8988T (cell line): ENCODE measurements at regions not wholly inside any gene's neighbourhood (a gene's known extent, or its start where the extent isn't known, plus 50 kb on each side); places are given as distances from the start of the nearest gene placed in this dataset.

Experiments
- DNase-seq: peaks from one replicate; pipeline ENCODE4 v3.0.0; 2011

DNA sequence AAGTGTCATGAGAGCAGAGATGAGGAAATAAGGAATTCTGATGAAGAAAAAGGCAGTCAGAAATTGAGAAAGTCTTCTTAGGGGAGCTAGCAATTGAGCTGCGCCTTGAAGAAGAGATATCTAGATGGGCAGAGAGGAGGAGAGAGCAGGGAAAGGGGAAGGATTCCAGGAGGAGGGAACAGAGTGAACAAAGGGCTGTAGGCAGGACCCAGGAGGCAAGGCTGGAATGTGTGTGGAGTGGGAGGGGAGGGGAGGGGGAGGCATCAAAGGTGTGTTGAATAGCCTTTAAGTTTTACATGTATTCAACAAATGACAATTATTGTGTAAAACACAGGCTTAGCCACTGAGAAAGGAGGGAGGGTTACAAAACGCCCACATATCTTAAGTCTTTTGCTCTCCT, 164.5 kb downstream of the TDRD15 start:
- no peak for DNase-seq

DNA sequence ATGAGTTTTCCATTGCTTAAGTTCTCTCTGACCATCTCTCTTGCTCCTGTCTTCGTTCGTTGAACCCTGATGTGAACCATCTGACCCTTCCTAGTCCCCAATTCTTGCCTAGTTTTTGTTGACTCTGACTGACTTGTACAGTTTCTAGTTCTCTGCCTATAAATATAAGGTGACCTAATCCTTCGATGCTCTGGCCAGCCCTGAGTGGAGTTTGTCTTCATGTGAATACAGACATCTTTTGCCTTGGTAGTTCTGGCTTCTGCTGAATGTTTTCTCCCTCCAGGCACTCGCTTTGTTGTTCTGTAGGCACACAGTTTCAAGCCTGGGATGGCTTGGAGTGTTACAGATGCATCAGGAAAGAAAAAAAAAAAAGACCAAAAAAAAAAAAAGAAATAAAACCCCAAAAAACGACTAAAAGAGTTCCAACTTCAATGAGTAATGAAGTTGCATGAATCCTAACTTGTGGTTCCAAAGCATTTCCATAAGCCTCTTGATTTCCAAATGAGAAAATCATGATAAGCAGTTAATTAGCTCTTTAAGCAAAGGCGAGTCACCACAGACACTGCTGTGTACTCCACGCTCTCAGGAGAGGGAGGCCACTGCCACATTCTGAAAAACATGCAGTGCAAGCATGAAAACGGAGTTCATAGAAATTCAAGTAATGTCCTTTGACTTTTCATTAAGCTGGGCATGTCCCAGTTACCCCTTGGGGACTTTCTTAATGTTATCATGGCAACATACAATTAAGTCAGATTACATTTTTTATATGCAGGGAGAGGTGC, 165.2 kb downstream of the TDRD15 start:
- no peak for DNase-seq

DNA sequence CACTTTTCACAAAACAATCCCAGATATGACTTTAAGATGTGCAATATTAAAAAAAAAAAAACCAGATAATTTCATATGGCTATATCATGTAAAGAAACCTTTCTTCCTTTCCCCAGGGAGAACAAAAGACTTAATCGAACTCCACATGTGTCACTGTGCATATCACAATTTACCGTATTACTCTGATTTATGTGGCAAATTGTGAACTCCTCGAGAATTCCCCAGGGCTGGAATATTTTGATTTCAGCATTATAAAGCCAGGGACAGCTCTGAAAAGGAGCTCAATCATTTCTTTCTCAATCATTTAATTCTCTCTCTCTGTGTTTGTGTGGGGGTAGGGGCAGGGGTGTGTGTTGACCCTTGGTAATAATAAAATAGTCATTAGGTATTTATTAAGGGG, 165.8 kb downstream of the TDRD15 start:
- DNase-seq: no peak

DNA sequence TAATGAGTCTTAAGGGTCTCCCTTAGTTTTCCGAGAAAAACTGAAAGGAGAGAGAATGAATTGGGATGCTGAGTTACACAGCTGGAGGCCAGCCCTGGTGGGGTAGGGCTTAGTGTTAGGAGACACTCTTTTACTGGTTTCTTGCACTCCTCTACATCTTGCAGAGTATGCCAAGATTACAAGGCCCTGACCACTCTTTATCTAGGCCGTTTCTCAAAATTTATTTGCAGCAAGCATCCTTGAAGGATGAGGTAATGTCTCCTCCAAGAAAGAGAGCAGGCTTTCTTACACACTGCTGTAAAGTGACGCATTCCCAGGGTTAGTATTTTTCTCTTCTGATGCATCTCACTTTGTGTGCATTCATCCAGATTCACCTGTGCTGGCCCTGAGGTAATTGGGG, 166.2 kb downstream of the TDRD15 start:
- DNase-seq: no peak

DNA sequence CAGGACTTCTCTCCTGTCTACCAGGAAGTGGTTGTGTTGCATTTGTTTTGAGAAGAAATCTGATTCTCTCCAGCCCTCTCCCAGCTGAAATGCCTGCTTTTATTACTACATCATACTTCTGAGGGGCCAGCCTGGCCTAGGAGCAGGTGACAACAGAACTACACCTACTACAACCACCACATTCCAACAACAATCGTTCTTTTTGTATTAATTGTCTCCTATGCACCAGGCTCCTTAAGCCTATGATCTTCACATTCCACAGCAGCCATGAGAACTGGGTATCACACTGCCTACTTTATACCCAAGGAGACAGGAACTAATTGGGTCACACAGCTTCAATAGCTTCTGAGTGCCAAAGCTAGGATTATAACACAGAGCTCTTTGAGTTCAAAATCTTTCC, 167.7 kb downstream of the TDRD15 start:
- DNase-seq: no peak

DNA sequence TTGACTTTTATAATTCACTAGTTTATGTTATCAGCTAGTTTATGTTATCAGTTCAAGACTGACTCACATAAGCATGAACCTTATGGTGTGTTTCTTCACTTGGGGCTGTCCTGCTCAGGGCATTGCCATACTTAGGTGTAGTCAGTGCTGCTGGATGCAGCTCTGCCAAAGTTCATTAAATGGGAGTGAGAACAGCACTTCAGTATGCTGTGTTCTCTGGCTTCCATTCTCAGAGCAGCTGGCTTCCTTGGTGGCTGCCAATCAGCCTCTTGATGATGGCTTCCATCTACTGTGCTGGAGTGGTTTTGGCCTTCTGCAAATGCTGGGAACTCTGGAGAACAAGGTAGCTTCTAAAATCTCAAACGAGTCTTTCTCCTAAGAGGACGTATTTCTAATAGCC, 170.7 kb downstream of the TDRD15 start:
- no peak for DNase-seq

DNA sequence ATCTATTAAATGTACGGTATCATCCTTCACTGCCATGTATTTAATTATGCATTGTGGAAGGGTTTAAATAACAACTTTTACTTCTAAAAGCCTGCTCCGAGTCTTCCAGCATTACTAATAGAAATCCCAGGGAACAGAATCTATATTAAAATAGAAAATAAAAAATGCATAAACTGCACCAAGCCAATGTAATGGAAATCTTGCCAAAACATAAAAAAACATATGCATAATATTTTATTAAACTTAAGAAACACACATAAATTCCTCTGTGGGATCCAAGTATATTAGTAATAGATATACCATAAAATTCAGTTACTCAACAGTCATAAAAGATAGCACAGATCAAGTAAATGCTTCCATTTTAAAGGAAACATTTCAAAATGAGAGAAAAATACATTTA, 175.6 kb downstream of the TDRD15 start:
- no peak for DNase-seq

DNA sequence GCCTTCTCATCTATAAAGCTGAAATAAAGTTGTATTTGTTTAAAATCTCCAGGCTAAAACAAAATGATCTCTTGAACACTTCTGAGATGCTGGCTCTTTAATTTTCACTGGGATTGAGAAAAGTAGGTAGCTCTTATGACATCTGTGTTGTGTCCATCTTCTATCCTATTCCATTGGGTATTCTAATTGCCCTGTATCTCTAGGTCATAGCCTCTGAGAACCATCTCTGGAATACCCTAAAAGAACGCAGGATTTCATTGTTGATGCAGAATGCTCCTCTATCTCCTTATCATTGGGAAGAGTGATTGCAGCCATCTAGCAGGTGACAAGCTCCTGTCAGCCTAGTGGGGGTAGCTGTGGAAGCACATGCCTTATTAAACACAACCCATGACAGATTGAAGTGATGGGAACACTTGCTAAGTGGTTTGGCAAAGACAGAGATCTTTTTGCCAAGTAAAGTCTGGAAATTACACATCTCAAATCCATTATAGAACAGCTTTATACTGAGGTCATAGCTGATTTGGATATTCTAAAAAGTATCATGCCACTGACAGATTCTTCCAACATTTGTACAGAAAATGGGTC, 178.2 kb downstream of the TDRD15 start:
- DNase-seq: no peak

DNA sequence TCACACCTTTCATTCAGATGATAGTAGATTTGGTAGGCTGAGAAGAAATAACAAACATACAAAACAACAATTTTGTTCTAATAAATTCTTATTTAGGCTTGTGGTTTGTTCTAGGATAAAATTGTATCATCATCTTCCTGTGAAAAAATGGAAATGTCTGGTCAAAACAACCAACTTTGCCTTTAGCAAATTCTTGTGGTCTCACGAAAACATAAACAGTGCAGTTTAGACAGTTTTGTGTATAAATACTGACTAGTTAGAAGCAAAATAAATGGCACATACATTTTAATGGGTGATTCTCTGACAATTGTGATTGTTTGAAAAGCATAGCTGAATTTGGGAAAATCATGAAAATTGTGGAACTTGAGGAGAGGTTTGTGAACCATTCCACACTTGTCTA, 180.1 kb downstream of the TDRD15 start:
- DNase-seq: no peak

DNA sequence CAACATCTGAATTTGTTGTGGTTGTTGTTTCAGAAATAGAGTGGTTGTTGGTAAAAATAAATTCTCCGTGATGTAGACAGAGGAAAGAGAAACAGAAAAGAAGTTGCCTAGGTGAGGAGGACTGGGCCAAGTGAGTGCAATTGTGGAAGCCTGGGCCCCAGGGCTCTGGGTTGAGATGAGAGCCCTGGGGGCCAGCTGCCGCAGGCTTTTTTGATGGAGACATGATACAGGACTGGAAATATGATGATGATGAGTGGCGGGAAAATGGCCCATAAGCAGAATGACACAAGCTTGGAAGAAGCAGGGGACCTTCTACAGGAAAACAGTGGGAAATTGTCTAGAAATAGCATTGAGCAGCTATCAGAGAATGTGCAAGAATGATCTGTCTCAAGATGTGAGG, 181.8 kb downstream of the TDRD15 start:
- DNase-seq: no peak

DNA sequence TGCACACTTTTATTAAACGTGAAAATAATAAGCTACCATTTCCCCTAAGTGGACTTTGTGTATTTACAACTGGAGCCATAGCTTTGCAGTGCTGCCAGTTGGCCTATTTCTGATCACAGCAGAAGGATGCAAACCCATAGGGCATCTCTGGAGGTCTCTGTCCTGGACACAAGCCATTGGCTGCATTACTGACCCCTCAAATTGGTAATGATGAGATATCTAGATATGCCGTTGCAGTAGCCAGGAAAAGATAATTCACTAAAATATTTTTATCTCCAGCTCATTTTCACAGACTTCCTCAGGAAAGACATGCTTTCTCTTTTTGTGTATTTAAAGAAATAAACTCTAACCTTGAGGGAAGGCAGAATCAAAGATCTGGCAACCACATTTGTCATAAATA, 182.5 kb downstream of the TDRD15 start:
- DNase-seq: no peak

DNA sequence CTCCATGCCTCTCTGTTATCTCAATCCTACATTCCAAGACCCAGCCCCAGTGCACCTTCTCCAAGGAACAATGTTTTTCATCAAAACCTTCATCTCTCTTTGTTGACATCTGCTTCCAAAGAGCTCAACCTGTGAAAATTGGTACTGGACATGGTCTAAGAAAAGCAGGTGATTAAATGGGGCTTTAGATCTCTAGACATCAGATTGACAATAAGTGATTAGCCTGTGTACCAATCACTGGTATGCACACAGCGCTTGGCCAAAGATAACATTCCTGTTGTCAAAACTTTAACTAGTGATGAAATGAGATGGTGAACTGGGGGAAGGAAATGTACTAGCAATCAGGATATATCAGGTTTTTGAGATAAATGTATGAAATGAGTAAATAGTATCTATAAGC, 183.3 kb downstream of the TDRD15 start:
- no peak for DNase-seq

DNA sequence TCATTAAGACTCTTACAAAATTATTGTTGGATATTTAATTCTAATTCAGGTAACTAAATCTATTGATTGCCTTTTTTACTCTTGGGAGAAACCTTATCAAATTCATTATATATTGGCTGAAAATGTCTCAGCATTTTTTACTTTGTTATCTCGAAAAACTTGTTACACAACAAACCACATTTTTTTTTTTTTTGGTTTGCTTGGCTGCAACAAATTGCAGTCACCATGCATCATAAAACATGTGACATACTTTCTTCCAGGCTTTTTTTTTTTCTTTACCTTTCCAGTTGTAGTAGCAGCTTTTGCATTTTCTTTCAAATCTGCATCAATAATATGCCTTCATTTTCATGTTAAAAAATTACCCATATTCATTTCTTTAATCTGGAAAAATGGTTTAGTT, 186.7 kb downstream of the TDRD15 start:
- no peak for DNase-seq

DNA sequence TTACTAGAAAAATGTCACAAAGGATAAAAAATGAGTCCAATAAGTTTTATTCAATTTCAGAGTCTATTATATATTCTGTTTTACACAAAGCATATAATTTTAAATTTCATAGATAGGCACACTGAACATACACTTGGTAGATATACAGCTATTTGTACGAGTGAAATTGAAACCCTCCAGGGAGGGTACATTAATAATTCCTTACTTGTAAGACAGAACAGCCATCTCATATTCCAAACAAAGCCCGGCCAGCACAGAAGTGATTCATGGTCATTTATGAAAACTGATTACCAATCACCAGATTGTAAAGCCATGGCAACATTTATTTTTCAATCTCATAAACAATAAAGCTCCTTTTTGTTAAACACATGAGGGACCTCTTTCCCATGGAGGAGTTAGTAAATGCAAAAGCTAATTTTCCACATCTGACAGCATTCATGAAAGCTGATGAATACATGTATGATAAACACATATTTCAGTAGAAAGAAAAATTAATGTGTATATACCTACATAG, 190.6 kb downstream of the TDRD15 start:
- no peak for DNase-seq

DNA sequence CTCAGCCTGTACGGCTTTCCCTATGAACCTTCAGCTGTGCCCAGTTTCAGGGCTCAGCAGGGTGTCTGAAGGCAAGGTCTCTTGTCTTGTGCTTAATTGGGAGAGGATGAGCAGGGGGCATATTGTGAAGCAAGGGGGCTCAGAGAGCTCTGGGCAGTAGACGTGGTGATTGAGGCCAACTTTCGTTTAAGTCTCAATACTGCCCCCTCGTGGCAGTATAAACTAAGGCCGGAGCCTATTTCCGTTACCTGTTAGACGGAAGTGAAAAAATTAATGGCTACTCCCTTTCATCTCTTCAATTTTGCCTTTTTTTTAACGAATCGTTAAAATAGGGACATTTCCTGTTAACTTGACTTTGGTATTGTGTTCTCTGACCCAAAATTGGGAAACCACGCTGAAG, 193.4 kb downstream of the TDRD15 start:
- peak; percentile 12 for DNase-seq

DNA sequence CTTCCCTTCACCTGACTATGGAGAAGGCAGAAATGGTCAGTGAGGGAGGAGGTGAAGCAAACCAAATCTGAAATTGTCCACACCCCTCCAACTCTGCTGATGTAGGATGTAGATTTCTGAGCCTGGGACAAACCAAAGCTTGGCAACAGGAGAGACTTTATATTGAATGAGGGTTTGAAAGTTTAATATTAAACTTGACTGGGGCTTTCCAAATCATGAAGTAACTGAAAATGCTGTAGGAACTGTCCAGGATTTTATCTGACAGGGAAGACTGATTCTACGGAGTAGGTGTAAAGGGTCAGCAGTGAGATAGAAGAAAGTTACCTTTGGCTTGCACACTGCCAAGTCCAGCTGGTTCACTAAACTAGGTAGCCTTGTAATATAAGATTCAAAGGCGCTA, 194.5 kb downstream of the TDRD15 start:
- DNase-seq: no peak

DNA sequence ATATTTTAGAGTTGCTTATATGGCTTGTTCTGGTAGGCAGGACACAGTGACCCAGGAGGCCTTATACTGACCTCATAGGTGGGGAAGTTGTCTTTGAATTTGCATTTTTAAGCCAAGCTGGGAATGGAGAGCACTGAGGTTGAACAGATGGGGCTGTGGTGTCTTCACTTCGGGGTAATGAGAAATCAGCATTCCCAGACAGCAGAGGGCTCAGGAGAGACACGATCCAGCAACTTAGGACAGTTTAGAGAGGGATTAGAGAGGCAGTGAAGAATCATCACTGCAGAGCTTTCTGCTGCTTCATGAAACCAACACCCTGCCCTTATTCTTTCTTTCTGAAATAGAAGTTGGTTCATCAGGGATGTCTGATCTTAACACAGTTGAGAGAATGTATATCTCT, 202.4 kb downstream of the TDRD15 start:
- DNase-seq: no peak

DNA sequence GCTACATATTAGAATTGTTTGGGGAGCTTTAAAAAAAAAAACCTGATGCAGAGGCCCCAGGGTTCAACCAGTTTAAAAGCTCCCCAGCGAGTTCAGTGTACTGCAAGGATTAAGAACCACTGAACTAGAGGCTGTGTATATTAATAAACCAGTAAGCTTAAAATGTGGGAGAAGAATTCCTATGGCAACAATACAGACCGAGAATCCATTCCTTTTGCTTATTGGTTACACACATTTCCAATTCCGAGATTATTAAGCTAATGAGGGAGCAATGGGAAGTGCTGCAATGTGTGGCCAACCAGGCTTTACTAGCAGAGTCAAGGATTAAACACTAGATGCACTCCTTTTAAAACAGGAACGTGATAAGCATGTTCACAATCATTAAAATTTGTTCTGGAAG, 204.4 kb downstream of the TDRD15 start:
- DNase-seq: no peak

DNA sequence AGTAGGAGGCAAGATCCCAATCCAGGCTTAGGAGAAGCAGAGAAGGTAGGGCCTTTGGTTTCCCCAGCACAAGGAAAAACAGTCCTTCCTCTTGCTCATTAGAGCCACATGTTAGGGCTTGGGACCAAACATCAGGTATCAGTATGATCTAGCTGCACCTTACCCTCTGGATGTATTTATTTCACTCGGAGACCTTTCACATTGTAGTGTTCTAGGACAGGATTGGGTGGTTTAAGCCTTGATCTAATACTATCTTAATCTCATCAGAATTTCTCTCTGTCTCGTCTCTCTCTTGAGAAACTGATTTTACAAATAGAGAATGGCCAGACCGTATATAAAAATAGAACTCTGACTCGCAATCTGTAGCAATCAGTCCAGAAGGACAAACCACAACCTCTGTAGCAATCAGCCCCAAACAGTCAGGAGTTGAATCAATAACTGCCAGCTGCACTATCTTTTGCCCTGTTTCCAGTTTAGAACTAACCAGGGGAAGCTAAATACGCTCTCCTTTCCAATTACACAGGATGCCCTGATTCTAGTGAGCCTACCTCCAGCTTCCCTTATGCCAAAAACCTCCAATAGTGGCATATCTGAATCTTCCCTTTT, 207.1 kb downstream of the TDRD15 start:
- DNase-seq: no peak

DNA sequence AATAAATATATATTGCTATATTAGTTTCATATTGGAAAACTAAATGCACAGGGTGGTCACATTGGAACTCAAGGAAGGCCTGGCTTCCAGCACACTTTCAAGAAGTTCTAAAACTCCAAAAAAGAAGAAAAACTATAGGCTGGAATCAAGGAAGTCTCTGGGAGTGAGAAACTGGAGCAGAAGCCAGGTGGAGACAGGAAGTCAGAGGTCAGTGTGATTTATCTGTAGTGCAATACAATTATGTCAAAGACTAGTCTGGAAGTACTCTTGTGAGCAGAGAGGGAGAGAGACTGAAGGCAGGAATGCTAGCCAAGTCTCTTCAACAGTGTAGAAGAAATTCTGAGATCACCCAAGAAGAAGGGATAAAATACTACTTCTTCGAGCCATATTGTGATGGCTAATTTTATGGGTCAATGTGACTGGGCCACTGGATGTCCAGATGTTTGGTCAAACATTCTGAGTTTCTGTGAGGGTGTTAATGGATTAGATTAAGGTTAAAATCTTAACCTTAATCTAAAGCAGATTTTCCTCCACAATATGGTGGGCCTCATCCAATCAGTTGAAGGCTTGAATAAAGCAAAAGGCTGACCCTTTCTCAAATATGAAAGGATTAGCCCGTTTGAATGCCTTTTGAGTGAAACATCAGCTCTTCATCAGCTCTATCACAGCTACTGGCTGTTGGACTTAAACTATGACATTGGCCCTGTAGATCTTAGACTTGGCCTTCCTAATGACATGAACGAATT, 208.0 kb downstream of the TDRD15 start:
- no peak for DNase-seq

DNA sequence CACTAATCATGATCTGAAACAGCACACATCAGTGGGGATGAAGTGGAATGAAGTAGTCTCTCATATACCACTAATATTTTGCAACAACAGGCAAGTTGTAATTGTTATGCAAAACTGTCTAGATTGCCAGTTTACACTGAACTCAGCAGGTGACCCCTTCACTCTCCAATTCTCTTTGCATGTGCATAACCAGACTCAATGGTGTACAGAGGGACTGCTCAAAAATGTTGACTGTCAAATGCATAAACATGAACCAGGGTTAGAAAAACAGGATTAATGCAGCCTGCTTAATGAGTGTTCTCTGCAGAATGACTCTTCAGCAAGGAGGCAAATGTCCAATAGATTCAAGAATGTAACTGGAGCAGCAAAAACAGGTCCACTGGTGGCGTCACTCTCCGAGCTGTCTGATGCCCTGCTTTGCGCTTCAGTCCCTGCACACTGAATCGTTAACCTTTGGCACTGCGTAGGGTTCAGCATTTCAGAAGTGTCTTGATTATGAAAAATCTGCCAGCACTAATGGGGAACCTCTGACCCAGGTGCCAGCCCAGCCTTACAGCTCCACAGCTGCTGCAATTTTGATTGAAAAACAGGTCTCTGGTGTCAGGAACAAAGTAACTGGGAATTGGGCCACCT, 209.3 kb downstream of the TDRD15 start:
- DNase-seq: no peak

DNA sequence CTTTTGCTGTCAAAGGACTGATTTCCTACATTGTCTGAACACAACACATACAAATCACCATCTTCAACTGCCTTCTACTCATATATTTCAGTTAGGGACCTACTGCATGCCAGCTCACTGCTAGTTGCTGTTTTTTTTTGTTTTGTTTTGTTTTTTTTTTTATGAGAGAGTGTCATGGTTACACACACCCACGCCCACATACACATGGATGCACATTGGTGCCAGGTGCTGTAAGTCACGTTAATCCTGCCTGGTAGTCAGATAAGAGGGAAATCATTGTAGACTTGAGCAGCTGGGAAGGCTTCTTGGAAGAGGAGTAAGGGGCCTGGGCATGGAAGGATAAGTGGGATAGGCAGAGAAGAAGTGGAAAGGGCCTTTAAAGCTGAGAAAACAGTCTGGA, 209.9 kb downstream of the TDRD15 start:
- no peak for DNase-seq

DNA sequence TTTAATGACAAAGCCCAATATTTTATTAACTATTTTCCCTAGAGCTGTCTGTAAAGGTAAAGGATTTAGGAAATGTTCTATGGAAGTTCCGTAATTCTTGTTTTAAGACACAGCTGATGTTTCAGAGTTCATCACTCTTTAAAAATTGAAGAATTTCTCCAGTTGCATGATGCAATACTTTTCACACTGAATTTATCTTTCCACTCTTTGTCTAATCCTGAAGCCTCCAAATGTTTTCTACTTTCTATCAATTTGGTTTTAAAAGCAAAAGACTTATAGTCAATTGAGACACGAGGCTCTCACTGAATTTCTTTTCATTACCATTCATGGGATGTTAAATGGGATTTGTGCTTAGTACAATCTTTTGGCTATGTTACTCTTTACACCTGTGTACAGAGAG, 223.2 kb downstream of the TDRD15 start:
- no peak for DNase-seq
